Retinal pigment epithelial cell (primary cell): ENCODE measurements at regions not wholly inside any gene's neighbourhood (a gene's known extent, or its start where the extent isn't known, plus 50 kb on each side); places are given as distances from the start of the nearest gene placed in this dataset.

Experiments
- DNase-seq: peaks from one replicate; pipeline ENCODE4 v3.0.0-alpha.2; 2010; ENCODE audit warnings: low read depth
- H3K4me3 ChIP-seq: 2 replicates; pipeline ENCODE4 v1.5.1; 2011; ENCODE audit warnings: mild to moderate bottlenecking, low read length, control low read depth, moderate library complexity
- TF ChIP-seq, protein P1 (sequence below): conservative IDR thresholded peaks from 2 replicates; pipeline ENCODE4 v1.5.1; 2011; ENCODE audit warnings: low read depth, low read length, control low read depth, inconsistent platforms

DNA sequence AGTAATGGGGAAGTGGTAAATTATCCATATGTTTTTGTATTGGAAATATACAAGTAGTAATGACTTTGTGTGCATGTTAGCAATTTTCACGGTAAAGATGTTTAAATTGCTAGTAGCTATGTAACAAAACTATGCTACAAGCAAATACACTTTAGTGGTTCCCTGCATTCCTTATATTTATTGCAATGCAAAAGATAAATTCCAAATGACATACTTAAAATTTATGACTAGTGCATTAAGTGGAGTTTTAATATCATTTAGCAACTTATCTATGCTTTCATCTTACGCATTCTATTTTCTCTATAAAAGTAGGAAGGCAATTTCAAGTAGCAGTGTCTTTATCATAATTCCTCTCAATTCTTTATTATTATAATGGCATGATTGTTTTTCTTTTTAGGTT lies 482.8 kb downstream of the SLITRK5 start:
- DNase-seq, result no peak
- TF ChIP-seq, protein P1, sequence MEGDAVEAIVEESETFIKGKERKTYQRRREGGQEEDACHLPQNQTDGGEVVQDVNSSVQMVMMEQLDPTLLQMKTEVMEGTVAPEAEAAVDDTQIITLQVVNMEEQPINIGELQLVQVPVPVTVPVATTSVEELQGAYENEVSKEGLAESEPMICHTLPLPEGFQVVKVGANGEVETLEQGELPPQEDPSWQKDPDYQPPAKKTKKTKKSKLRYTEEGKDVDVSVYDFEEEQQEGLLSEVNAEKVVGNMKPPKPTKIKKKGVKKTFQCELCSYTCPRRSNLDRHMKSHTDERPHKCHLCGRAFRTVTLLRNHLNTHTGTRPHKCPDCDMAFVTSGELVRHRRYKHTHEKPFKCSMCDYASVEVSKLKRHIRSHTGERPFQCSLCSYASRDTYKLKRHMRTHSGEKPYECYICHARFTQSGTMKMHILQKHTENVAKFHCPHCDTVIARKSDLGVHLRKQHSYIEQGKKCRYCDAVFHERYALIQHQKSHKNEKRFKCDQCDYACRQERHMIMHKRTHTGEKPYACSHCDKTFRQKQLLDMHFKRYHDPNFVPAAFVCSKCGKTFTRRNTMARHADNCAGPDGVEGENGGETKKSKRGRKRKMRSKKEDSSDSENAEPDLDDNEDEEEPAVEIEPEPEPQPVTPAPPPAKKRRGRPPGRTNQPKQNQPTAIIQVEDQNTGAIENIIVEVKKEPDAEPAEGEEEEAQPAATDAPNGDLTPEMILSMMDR, result no peak
- no peak overlapping the region for H3K4me3 ChIP-seq

DNA sequence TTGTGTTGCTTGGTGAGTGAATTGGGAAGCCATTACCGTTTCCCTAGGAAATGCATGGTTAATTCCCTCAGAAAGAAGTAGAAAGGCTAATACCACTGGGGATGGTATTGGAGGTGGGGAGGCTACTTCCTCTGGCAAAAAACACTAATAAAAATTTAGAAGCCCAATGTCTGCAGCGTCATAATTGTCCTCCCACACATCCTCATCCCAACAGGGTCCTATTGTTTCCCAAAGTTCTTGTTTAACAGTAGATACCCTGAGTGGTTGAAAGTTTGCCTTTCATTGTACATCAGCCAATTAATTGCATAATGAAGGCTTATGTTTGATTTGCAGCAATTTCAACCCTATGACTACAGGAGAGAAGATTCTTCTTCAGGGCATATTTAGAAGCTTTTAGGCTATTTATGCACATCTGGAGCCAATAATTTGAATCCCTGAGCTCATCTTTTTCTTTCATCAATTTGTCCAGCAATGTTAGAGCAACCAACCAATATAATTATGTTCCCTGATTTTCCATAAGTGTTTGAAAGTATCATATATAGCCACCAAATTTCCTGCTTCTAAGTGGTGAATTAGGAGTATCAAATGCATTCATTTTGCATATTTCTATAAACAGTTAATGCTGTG lies 491.0 kb downstream of the SLITRK5 start:
- TF ChIP-seq, protein P1, result no peak
- no peak for DNase-seq
- H3K4me3 ChIP-seq, result no peak overlapping the region

DNA sequence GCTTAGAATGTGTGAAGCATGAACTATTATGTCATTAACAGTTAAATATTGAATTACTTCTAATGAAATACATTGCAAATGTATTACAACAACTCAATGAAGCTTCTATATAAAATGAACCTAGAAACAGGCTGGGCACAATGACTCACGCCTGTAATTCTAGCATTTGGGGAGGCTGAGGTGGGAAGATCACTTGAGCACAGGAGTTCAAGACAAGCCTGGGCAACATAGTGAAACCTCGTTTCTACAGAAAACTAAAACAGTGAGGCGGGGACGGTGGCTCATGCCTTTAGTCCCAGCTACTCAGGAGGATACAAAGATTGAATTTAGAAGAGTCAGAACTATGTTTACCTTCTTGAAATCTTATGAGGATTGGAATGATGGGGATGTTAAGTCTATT lies 505.1 kb downstream of the SLITRK5 start:
- DNase-seq, result no peak
- TF ChIP-seq, protein P1, result no peak
- no peak overlapping the region for H3K4me3 ChIP-seq

DNA sequence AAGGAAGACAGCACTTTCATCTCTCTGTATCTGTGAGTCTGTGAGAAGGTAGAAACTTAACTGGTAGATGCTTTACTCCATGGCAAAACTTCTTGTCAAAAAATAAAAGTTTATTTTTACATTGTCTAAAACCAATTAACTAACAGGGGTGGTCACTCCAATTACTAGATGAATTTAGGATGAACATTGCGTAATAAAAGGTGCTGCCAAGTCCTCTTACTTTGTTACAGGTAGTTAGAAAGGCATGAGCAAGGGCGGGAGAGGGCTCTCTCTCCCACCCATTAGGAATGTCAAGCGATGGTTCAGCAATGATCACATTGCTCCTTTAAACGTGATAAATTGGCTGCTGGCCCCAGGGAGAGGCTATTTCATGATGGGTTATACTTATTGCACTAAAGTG lies 512.3 kb downstream of the SLITRK5 start:
- H3K4me3 ChIP-seq, result no peak overlapping the region
- DNase-seq, result no peak
- TF ChIP-seq, protein P1, result no peak

DNA sequence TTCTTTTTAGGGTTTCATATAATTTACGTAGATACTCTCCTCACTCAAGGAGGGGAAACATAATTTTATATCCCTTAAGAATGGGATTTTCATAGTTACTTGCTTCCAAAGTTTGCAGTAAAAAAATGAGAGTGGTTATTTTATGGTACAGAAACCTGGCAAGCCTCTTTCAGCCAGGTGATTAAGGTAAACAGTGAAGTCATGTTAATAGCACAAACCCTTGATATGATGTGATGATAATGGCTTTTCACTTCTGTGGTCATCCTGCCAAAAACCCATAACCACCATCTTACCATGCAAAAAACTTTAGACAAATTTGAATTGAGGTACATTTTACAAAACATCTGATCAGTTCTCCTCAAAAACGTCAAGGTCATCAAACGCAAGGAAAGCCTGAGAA lies 517.8 kb downstream of the SLITRK5 start:
- no peak for DNase-seq
- no peak overlapping the region for H3K4me3 ChIP-seq
- TF ChIP-seq, protein P1, result no peak

DNA sequence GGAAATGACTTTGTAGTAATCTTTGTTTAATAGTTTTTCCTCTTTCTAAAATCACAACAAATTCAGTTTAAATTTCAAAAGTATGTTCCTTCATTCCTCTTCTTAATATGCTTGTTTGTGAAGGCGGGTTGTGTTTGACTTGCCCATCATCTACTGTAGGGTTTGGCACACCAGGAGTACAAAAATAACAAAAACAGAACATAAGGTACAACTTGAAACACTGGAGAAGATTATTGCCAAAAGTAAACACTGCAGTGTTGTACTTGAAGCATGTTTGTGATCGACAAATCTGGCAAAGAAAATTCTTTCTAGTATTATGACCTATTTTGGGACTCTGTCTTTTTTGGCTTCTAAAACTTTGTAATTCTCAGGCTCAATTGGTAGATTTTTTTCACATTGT lies 518.6 kb downstream of the SLITRK5 start:
- TF ChIP-seq, protein P1, result no peak
- DNase-seq, result no peak
- H3K4me3 ChIP-seq, result no peak overlapping the region

DNA sequence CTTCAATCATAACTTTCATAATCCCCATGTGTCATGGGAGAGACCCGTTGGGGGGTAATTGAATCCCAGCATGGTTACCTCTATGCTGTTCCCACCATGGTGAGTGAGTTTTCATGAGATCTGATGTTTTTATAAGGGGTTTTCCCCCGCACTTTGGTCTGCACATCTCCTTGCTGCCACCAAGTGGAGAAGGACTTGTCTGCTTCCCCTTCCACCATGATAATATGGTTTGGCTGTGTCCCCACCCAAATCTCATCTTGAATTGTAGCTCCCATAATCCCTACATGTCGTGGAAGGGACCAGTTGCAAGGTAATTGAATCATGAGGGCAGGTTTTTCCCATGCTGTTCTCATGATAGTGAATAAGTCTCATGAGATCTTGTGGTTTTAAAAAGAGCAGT lies 524.9 kb downstream of the SLITRK5 start:
- TF ChIP-seq, protein P1, result no peak
- H3K4me3 ChIP-seq, result no peak overlapping the region
- DNase-seq, result no peak
